Right renal cortex interstitium (tissue), 3 donors: ENCODE measurements at regions not wholly inside any gene's neighbourhood (a gene's known extent, or its start where the extent isn't known, plus 50 kb on each side); places are given as distances from the start of the nearest gene placed in this dataset.
A peak's percentile ranks its signal among the peaks of the same experiment; 100 is the strongest.

Experiments
- DNase-seq, 3 donors: peaks; one replicate each; pipeline ENCODE4 v3.0.0-alpha.2; 2013; ENCODE audit warnings: low read depth in 3 of 3, low spot score in 2 of 3

DNA sequence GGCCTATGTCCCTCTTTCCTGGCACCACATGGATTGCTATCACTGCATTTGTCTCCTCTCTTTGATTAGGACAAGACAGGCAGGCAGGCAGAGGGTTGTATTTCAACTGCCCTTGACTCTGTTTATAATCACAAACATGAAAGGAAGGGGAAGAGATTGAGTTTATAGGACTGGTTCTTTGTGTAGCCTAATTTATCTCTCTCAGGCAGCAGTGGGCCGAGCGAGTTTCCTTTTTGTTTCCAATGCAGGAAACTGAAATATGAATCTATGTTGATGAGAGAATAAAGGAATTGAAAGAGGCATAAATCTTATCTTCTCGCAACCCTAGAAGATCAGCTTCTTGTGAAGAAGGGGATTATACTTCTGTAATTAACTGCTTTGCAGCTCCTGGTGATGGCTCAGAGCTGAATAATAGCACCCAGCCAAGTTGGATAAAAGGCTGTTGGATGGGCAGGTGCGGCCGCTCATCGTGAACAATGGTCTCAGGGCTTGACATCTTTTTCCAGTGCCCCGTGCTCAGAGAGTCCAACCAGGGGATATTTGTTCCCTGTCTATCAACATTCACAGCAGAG is 80.6 kb upstream of the SYT13 start:
- DNase-seq: no peak

GRCh38 chr11:45365961-45366618 is 79.9 kb upstream of the SYT13 start:
- DNase-seq: no peak

- no peak for DNase-seq
Observed at GRCh38 chr11:45362636-45363035, 76.5 kb upstream of the SYT13 start.

GRCh38 chr11:45361551-45361950 is 75.4 kb upstream of the SYT13 start:
- DNase-seq: no peak

- DNase-seq: no peak
Observed at GRCh38 chr11:45355706-45356041, 69.5 kb upstream of the SYT13 start.

- peak; percentile 84 to 90 (median 84) for DNase-seq
Observed at GRCh38 chr11:45354976-45355705, 69.0 kb upstream of the SYT13 start.

GRCh38 chr11:45348729-45349128 is 62.6 kb upstream of the SYT13 start:
- no peak for DNase-seq

GRCh38 chr11:45347348-45348082 is 61.4 kb upstream of the SYT13 start:
- no peak for DNase-seq

- DNase-seq: no peak
Observed at GRCh38 chr11:45345491-45345890, 59.4 kb upstream of the SYT13 start.

DNA sequence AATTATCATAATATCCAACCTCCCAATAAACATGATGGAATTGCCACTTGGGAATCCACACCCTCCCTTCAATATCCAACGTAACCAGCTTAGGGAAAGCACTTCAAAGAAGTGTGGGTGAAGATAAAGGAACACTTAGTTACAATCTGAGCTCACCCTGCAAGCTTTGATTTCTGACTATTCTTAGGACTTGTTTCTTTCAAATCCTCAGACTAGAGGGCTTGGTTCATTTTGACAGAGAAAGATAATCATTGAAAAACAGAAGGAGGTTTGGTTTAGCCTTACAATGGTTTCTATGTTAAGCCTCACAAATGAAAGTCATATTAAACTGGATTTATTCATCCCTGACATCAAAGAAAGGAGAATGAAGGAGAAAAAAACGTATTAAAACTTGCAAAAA is 57.9 kb upstream of the SYT13 start:
- DNase-seq: no peak

GRCh38 chr11:45343444-45343843 is 57.3 kb upstream of the SYT13 start:
- DNase-seq: no peak

GRCh38 chr11:45341372-45341771 is 55.2 kb upstream of the SYT13 start:
- DNase-seq: no peak

DNA sequence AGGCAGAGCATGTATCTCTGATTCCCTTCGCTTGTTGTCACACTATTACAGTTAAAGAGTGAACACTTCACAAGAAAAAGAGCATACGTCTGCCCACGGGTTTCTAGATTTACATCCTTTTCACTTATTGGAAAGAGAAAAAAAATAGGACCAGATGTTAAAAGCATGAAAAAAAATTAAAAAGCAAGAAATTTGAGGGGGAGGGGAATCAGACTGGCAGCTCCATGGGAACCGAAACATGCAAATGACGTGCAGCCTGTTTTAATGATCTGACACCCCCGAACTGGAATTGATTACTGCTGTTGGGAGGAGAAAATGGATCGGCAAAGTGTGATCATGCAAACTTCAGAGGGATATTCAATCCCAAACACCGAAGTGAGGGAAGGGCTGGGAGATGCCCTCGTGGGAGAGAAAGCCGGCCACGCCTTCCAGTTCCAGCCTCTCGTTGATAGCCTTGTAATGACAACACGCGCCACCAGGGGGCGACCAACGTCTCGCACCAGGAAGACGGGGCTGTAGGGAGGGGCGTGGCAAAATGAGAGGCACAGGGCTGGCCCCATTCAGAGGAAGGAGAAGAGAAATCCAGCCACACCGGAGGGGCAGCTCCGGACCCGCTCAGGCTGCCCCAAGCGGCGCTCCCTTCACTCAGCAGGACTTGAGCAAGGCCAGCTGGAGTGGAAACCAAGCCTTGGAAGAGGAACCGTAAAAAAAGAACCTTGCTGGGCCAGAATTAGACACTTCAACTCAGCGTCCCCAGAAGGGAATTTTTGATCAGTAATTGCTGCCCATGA is 53.8 kb upstream of the SYT13 start:
- peak; percentile 76 to 85 (median 81) for DNase-seq

GRCh38 chr11:45337583-45338360 is 51.6 kb upstream of the SYT13 start:
- DNase-seq: no peak

DNA sequence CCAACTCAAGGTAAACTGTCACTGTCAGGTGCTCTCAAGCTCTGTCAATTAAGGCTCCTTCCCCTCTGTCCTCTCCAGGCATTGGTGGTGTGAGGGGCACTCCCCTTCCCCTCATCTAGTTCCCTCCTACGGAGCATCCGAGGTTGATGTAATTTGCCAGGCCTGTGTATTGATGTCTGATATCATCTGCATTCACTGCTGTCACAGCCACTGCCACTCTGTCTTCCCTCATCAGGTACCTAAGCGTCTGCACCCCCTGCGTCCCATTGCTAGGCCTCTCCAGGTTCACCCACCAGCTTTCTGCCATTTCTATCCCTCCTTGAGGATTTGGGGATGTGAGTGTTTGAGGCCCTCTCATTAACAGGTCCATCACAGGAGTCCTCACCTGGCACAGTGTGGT is 50.0 kb upstream of the SYT13 start:
- DNase-seq: no peak
